Islet precursor cell (in vitro differentiated cells): ENCODE measurements at regions not wholly inside any gene's neighbourhood (a gene's known extent, or its start where the extent isn't known, plus 50 kb on each side); places are given as distances from the start of the nearest gene placed in this dataset.

ENCODE experiments used
- DNase-seq: peaks from one replicate; pipeline ENCODE4 v3.0.0-alpha.2; 2018

DNA sequence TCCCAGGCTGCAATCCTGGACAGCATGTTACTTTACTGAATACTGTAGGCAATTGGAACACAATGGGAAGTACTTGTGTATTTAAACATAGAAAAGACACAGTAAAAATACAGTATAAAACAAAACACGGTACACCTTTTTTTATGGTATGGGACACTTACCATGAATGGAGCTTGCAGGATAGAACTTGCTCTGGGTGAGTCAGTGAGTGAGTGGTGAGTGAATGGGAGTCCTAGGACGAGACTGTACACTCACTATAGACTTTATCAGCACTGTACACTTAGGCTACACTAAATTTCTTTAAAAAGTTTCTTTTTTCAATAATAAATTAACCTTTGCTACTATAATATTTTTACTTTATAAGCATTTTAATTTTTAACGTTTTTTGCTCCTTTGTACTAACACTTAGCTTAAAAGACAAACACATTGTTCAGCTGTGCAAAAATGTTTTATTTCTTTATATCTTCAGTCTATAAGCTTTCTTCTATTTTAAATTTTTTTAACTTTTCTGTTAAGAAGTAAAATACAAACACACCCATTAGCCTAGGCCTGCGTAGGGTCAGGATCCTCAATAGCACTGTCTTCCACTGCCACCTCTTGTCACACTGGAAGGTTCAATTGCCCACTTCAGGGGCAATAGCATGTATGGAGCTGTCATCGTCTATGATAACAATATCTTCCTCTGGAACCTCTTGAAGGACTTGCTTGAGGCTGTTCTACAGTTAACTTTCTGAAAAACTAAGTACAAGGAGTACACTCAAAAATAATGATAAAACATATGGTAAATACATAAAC is 293.5 kb upstream of the FSTL5 start:
- no peak for DNase-seq

- no peak for DNase-seq
Observed at GRCh38 chr4:162456106-162456505, 292.3 kb upstream of the FSTL5 start.

DNA sequence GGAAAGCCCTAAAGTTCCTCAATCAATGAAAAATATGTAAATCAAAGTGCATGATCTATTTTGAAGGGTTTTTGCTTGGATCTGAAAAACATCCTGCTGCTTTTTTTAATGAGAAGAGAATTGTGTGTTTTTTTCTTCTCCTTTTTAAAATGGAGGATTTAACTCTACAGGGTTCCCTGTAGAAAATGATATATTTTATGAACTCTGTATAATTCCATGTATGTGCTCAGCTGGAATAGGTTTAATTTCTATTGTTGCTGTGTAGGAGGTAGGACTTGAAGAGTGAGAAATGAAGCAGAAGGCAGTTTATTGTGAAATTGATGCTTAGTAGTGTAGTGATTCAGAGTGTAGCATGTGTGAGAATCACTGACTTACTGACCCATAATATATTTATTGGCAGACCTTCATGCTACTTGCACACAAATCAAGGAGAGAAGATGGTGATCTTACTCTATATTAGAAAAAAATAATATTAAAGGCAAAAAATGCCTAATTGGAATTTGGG is 286.8 kb upstream of the FSTL5 start:
- DNase-seq = no peak

- no peak for DNase-seq
Observed at GRCh38 chr4:162443510-162443909, 279.7 kb upstream of the FSTL5 start.

DNA sequence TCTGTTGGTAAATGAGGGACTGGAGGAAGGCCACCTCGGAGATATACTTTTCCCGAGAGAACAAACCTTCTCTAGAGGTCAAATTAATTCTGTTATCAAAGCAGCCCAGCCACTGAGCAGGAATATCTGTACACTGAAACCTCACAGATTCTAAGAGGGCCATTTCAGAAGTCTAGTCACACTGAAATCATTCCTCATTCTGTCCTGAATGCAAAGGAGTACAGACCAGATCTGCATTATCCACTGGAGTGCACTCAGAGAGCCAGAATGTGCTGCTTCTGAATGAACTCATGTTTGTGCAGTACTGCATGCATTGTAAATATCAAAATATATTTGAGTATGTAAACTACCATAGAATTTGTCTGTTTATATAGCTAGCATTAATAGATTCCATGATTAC is 278.3 kb upstream of the FSTL5 start:
- DNase-seq = no peak

DNA sequence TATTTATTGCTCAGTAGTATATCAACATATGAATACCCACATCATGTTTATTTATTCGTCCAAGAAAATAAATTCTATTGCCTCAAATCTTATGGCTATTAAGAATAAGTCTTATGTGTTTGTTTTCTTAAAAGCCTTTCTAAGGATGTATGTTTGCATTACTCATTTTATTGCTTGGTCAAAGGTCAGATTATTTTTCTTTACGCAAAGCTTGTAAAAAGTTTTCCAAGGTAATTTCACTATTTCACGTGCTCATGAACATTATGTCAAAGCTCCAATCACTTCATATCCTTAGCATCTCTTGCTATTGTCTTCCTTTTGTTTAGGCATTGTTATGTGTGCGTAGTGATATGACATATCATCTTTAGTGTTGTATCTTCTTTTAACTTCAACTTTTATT is 258.5 kb upstream of the FSTL5 start:
- no peak for DNase-seq

DNA sequence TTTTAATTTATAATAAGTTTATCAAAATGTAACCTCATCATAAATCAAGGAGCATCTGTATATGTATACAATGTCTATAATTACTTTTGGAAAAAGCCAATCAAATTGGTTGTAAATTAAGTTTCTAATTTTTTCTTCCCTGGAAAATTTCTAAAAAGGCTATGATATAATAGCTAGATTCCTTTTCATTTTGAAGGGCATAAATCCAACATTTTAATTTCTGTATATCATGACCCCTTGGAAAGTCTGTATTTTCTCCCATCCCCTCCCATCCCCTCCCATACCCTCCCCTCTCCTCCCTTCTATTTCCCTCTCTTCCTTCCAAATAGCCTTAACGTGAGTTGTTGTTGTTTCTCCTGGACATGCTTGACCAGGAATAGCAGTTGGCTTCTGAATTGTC is 247.1 kb upstream of the FSTL5 start:
- no peak for DNase-seq

- DNase-seq = no peak
Observed at GRCh38 chr4:162409048-162409447, 245.2 kb upstream of the FSTL5 start.

DNA sequence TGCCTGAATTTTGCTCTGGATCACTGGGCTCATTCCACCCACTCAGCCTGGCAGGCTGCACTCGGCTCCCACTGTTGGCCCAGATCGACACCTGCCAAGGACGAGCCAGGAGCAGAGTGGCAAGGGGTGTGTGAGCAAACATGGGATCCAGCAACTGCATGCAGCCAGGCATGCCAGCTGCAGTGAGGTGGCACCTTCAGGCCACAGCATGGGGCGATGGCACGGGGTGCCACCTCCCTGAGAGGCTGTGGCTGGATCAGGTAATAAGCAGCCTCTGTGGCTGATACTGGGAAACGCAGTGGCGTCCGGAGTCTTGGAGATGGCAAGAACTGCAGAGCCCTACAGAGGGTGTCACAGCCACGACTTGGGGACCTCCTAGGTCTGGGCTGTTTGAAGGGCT is 244.5 kb upstream of the FSTL5 start:
- DNase-seq = no peak

DNA sequence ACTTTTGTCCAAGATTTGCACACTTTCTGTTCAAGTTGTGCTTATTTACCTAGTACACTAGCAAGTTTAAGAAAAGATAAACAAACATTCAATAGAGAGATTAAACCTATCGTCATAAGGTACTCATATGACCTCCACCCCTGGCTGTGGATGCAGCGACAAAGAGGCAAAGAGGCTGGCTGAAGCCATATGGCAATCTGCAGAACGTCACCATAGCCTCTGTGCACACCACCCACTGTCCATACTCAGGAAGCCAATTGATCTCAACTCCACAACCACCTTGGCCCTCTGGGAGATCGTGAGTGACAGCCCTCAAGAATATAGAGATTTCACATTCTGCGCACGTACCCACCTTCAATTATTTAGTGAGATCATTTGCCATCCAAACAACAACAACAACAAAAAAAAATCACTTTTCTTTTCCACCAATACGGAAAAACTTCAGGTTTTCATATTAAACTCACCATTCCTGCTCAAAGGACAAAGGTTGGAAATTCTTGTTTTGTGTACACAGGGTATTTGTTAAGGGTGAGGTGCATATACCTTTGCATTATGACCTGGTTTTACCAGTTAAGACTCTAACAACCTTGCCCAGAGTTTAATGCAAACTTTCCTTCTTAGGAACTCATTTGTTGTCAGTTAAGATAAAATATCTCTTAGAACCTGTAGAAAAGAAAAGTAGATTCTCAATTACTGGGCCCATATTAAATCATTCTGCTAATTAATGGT is 243.0 kb upstream of the FSTL5 start:
- no peak for DNase-seq

DNA sequence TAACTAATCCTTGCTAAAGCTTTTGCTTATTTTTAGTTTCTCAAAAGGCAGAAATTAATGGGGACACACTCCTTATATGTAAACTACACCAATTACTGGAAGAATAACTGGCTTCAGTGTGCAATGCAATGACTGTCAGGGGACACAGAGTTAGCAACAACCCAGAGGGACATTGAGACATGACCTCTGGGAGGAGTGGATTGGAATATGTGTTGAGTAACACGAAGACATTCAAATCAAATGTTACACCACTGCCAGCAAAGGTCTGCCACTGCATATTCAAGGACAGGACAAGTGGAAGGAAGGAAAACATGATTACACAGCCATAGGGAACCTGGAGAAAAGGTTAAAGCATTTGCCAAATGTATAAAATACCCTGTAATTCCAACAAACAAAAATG is 240.1 kb upstream of the FSTL5 start:
- no peak for DNase-seq

DNA sequence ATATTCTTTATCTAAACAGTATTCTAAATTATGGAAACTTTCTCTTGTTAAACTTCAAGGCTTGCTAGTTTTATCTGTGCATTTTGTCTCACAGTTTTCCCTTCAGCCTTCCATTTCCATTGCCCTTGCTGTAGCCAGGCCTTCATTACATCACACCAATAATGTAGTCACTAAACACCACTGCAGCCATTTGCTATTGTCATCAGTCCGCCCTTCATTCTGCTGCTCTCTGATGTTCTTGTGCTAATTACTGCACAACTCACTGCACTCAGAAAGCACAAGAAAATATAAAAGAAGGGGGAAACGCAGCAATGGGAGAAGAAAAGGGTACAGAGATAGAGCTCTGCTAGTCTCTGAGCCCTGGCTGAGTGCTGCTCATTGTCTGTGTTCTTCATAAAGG is 239.6 kb upstream of the FSTL5 start:
- DNase-seq = no peak

GRCh38 chr4:162401021-162401420 is 237.2 kb upstream of the FSTL5 start:
- no peak for DNase-seq

DNA sequence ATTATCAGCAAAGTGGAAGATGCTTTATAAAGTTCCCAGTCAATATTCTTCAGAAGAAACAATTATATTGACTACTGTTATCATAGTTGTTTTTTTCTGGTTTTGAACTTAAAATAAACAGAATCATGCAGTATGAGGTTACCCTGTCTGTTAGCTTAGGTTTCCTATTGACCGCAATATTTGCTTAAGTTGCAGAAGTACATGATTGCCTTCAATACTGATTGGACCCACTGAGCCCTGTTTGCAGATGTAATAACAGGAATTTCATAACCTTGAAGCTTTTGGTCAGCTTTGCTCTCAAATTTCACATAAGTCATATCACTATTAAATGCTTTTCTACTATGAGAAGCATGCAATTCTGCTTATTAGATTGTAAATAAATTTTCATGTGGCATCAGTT is 229.1 kb upstream of the FSTL5 start:
- no peak for DNase-seq

GRCh38 chr4:162366146-162366545 is 202.3 kb upstream of the FSTL5 start:
- DNase-seq = no peak

GRCh38 chr4:162364651-162365050 is 200.9 kb upstream of the FSTL5 start:
- no peak for DNase-seq

DNA sequence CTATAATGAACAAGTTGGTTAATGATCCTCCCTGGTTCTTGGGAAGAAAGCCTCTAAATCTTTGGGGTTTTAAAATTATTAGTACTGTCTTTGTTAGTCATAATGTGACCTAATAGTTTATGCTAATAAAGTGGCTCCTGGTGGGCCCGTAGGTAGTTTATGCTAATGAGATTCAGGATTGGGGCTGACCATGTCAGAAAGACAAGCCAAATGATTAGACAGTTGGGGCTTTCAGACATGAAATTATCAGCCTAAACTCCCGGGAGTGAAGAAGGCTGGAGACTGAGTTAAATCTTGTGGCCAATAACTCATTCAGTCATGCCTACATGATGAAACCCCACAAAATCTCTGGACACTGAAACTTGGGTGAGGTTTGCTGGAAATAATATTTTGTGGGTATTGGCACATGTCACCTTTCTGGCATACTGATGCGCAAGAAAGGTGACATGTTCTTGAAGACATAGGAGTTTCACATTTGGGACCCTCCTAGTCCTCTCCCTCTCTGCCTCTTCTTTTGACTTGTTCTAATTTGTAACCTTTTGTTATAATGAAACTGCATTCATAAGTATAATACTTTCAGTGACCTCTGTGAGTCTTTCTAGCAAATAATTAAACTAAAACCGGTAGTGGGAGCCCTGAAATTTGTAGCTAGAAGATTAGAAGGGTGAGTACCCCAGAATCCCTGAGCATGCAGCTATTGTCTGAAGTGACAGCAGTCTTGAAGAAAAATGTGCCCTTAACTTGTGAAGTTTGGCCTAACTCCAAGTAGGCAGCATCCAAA is 196.8 kb upstream of the FSTL5 start:
- no peak for DNase-seq

DNA sequence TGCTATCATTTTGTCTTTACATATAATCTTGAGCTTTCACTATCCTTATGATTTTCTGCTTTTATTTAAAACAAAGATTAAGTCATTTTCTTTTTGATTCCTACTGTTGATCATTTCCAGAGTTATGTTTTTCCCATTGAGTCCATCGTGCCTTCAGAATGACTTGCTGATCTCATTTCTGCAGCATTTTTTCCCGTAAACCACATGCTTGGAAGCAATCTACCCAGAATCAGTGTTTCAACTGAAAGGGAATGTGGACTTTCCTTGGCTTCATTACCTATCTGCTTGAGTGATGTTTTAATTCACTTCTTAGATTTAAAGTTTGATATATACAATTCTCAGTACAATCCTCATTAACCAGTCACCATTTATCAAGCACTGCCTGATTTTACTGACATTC is 192.4 kb upstream of the FSTL5 start:
- no peak for DNase-seq

GRCh38 chr4:162352580-162353107 is 188.8 kb upstream of the FSTL5 start:
- DNase-seq = no peak

GRCh38 chr4:162350331-162350730 is 186.5 kb upstream of the FSTL5 start:
- DNase-seq = no peak

- DNase-seq = no peak
Observed at GRCh38 chr4:162349395-162349794, 185.6 kb upstream of the FSTL5 start.

- DNase-seq = no peak
Observed at GRCh38 chr4:162347842-162348213, 184.0 kb upstream of the FSTL5 start.

DNA sequence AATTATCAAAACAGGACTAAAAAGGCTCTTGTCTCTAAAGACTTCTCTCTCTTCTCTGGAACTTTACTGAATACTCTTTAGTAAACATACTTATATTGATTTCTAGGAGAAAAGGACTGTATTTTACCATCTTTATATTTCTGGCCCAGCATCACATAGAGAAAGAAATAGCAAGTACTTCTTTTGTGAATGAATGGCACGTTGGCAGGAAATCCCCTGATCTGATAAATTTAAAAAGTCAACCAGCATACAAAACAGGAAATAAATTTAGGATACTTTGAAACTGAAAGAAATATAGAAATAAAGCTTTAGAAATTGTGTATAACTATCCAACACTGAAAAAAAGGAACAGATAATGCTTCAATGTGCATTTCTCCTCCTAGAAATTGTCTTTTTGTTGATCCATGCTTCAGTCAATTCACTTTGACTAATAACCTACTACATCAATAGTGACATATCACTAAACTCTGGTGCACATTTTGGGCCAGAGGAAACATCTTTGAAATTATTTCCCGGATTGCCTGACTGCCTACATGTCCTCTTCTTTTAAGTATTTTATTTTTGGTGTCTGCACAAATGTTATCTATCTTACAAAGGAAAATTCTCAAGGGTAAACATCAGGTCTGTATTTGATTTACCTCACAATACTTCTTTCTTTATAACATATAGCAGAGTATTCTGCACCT is 183.5 kb upstream of the FSTL5 start:
- DNase-seq = no peak
